OCI-LY3 (cell line): ENCODE measurements at regions not wholly inside any gene's neighbourhood (a gene's known extent, or its start where the extent isn't known, plus 50 kb on each side); places are given as distances from the start of the nearest gene placed in this dataset.

Experiments used
- EZH2phosphoT487 ChIP-seq: fragments of 200-600 bp; shearing (Covaris generic); IDR thresholded peaks from 2 replicates; pipeline ENCODE4 v1.6.1; 2018; ENCODE audit warnings: antibody characterized with exemption, mixed run types, low read depth
- TF ChIP-seq, protein P1 (sequence below): fragments of 200-600, 300-600 bp; sonication (generic); IDR thresholded peaks from 2 replicates; pipeline ENCODE4 v1.5.1; 2014; ENCODE audit warnings: antibody characterized with exemption, low read length, low read depth

DNA sequence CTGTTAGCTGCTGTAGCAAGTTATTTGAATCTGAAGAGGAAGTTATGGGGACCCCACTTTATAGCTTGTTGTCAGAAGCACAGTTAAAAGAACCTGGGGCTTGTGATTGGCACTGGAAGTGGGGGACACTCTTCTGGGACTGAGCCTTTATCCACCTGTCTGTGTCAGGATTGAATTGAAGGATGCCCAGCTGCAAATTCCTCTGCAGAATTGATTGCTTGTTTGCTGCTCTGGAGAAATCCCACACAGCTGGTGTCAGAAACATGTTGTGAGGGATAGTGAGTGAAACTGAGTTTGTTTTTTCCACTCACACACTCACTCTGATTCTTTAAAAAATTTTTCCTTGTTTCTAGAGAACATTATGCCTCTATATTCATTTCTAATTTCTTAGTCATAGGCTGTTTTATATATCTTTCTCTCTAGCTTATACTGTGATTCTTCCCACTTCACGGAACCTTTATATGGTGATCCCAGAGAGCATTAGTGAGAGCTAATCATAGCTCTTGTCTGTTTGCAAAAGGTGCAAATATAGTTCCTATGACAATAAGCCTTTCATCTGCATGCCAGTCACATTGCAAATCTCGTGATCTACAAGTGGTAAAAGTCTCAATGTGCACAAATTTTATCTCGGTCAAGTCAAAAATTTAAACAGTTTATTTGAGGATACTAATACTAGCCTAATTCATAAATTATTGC, 188.5 kb upstream of the EDIL3 start:
- TF ChIP-seq, protein P1, sequence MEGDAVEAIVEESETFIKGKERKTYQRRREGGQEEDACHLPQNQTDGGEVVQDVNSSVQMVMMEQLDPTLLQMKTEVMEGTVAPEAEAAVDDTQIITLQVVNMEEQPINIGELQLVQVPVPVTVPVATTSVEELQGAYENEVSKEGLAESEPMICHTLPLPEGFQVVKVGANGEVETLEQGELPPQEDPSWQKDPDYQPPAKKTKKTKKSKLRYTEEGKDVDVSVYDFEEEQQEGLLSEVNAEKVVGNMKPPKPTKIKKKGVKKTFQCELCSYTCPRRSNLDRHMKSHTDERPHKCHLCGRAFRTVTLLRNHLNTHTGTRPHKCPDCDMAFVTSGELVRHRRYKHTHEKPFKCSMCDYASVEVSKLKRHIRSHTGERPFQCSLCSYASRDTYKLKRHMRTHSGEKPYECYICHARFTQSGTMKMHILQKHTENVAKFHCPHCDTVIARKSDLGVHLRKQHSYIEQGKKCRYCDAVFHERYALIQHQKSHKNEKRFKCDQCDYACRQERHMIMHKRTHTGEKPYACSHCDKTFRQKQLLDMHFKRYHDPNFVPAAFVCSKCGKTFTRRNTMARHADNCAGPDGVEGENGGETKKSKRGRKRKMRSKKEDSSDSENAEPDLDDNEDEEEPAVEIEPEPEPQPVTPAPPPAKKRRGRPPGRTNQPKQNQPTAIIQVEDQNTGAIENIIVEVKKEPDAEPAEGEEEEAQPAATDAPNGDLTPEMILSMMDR: no peak
- no peak for TF ChIP-seq EZH2phosphoT487
